Endothelial cell of umbilical vein (primary cell): ENCODE measurements at regions not wholly inside any gene's neighbourhood (a gene's known extent, or its start where the extent isn't known, plus 50 kb on each side); places are given as distances from the start of the nearest gene placed in this dataset.

Experiments
- CTCF ChIP-seq, 2 donors: IDR thresholded peaks; 1 replicate in 1 of 2; 2 replicates in 1 of 2; pipeline ENCODE4 v1.5.1; 2011; ENCODE audit warnings: low read length in 2 of 2, mild to moderate bottlenecking in 2 of 2, moderate library complexity in 2 of 2, control low read depth in 1 of 2, inconsistent platforms in 1 of 2, low read depth in 1 of 2; ENCODE audit not compliant: insufficient read depth in 1 of 2; ENCODE audit errors: extremely low read depth in 1 of 2
- EZH2 ChIP-seq: IDR thresholded peaks from 2 replicates; pipeline ENCODE4 v1.6.1; 2012; ENCODE audit warnings: borderline replicate concordance, low read depth, mild to moderate bottlenecking, moderate library complexity, low read length, inconsistent platforms; ENCODE audit not compliant: severe bottlenecking
- FOS ChIP-seq: IDR thresholded peaks from 2 replicates; pipeline ENCODE4 v1.6.1; 2011; ENCODE audit warnings: mild to moderate bottlenecking, low read length, moderate library complexity, borderline replicate concordance; ENCODE audit not compliant: insufficient read depth
- GATA2 ChIP-seq: IDR thresholded peaks from 2 replicates; pipeline ENCODE4 v1.7.0; 2011; ENCODE audit warnings: low read depth, mild to moderate bottlenecking, moderate library complexity, mixed read lengths, low read length; ENCODE audit not compliant: insufficient read length, insufficient read depth
- JUN ChIP-seq: IDR thresholded peaks from 2 replicates; pipeline ENCODE4 v1.6.1; 2011; ENCODE audit warnings: borderline replicate concordance, low read depth; ENCODE audit not compliant: insufficient read length, insufficient read depth
- MYC ChIP-seq: IDR thresholded peaks from one replicate; pipeline ENCODE4 v1.6.1; 2011; ENCODE audit warnings: mild to moderate bottlenecking, low read depth, low read length
- POLR2A ChIP-seq: IDR thresholded peaks from 2 replicates; pipeline ENCODE4 v1.6.1; 2012; ENCODE audit warnings: low read depth, mild to moderate bottlenecking, control low read depth, low read length
- POLR2AphosphoS5 ChIP-seq: IDR thresholded peaks from 2 replicates; pipeline ENCODE4 v1.6.1; 2012; ENCODE audit warnings: low read depth, mild to moderate bottlenecking, control low read depth, low read length, moderate library complexity; ENCODE audit not compliant: insufficient read depth
- TF ChIP-seq, protein P1 (sequence below): IDR thresholded peaks from 2 replicates; pipeline ENCODE4 v1.6.1; 2011; ENCODE audit not compliant: insufficient read depth, insufficient read length

GRCh38 chr6:144515761-144516160 is 230.6 kb downstream of the UTRN start:
- TF ChIP-seq CTCF (IDR thresholded peaks at IDR 0.05; ENCODE audit: extremely low read depth in 1 of 2, insufficient read depth in 1 of 2, low read depth in 1 of 2, low read length in 2 of 2) (no peak), POLR2AphosphoS5 (no peak), POLR2A (no peak), EZH2 (no peak), FOS (no peak), JUN (no peak), GATA2 (no peak), MYC (no peak)
- TF ChIP-seq, protein P1, sequence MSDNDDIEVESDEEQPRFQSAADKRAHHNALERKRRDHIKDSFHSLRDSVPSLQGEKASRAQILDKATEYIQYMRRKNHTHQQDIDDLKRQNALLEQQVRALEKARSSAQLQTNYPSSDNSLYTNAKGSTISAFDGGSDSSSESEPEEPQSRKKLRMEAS, result no peak
